Activated CD4-positive, alpha-beta memory T cell treated with anti-CD3 and anti-CD28 coated beads, Interleukin-2, amount 10 ng/mL, durations not matched to agents 7 days and 5 days (primary cell): ENCODE measurements at regions not wholly inside any gene's neighbourhood (a gene's known extent, or its start where the extent isn't known, plus 50 kb on each side); places are given as distances from the start of the nearest gene placed in this dataset.

Source experiments
- CTCF ChIA-PET: fragments of 350-600 bp; sonication (Branson Sonifier 250); formaldehyde crosslinking; loops from one replicate; lab custom pipeline; 2021; ENCODE audit warnings: antibody characterized with exemption, inconsistent platforms; lab: Charles Lee
- POLR2A ChIA-PET: fragments of 350-600 bp; sonication (Branson Sonifier 250); formaldehyde crosslinking; loops from one replicate; lab custom pipeline; 2021; ENCODE audit warnings: antibody characterized with exemption; lab: Charles Lee
- DNase-seq: peaks from one replicate; pipeline ENCODE4 v3.0.0-alpha.2; 2020
- H3K27ac Mint-ChIP-seq: one replicate; pipeline ENCODE4 v1.8.0; 2021; ENCODE audit warnings: mild to moderate bottlenecking, mixed read lengths
- H3K27me3 Mint-ChIP-seq: one replicate; pipeline ENCODE4 v1.8.0; 2021; ENCODE audit warnings: mixed read lengths
- H3K36me3 Mint-ChIP-seq: one replicate; pipeline ENCODE4 v1.8.0; 2021; ENCODE audit warnings: low read depth, mixed read lengths
- H3K4me1 Mint-ChIP-seq: one replicate; pipeline ENCODE4 v1.8.0; 2021; ENCODE audit warnings: mixed read lengths
- H3K4me3 Mint-ChIP-seq: one replicate; pipeline ENCODE4 v1.8.0; 2021; ENCODE audit warnings: mild to moderate bottlenecking, mixed read lengths
- H3K9me3 Mint-ChIP-seq: one replicate; pipeline ENCODE4 v1.8.0; 2021; ENCODE audit warnings: mixed read lengths

- Mint-ChIP-seq H3K27me3 (no peaks in the 10 kb centered on the region), H3K4me1 (no peaks in the 10 kb centered on the region), H3K27ac (no peak overlapping the region), H3K9me3 (peaks cover 21% of the 10 kb centered on the region), H3K36me3 (no peaks in the 10 kb centered on the region), H3K4me3 (no peak overlapping the region)
- ChIA-PET POLR2A (no interaction called here), CTCF (no interaction called here)
- no peak for DNase-seq
Measured at GRCh38 chr11:80798174-80798573, 1357.3 kb upstream of the TENM4 start.

- POLR2A ChIA-PET, result no interaction called here
- no peaks in the 10 kb centered on the region for H3K4me1 Mint-ChIP-seq
- no peak overlapping the region for H3K27ac Mint-ChIP-seq
- no peaks in the 10 kb centered on the region for H3K27me3 Mint-ChIP-seq
- peaks cover 11% of the 10 kb centered on the region for H3K9me3 Mint-ChIP-seq
- H3K4me3 Mint-ChIP-seq, result no peak overlapping the region
- CTCF ChIA-PET, result no interaction called here
- no peak for DNase-seq
- H3K36me3 Mint-ChIP-seq, result no peaks in the 10 kb centered on the region
Measured at GRCh38 chr11:80783561-80783960, 1342.7 kb upstream of the TENM4 start.

GRCh38 chr11:80782135-80782885 lies 1341.5 kb upstream of the TENM4 start:
- no peaks in the 10 kb centered on the region for H3K36me3 Mint-ChIP-seq
- H3K4me3 Mint-ChIP-seq, result no peak overlapping the region
- ChIA-PET CTCF (no interaction called here), POLR2A (no interaction called here)
- H3K4me1 Mint-ChIP-seq, result no peaks in the 10 kb centered on the region
- no peaks in the 10 kb centered on the region for H3K27me3 Mint-ChIP-seq
- no peak overlapping the region for H3K27ac Mint-ChIP-seq
- no peak for DNase-seq
- H3K9me3 Mint-ChIP-seq, result peaks cover 8% of the 10 kb centered on the region

- CTCF ChIA-PET, result no interaction called here
- Mint-ChIP-seq H3K36me3 (no peaks in the 10 kb centered on the region), H3K9me3 (peaks cover 5% of the 10 kb centered on the region), H3K27ac (no peak overlapping the region), H3K27me3 (no peaks in the 10 kb centered on the region), H3K4me1 (no peaks in the 10 kb centered on the region), H3K4me3 (no peak overlapping the region)
- DNase-seq, result no peak
- POLR2A ChIA-PET, result no interaction called here
Measured at GRCh38 chr11:80779905-80780605, 1339.2 kb upstream of the TENM4 start.

- ChIA-PET POLR2A (no interaction called here), CTCF (no interaction called here)
- H3K36me3 Mint-ChIP-seq, result no peaks in the 10 kb centered on the region
- DNase-seq, result no peak
- H3K27me3 Mint-ChIP-seq, result no peaks in the 10 kb centered on the region
- H3K4me1 Mint-ChIP-seq, result no peaks in the 10 kb centered on the region
- no peak overlapping the region for H3K4me3 Mint-ChIP-seq
- peaks cover 5% of the 10 kb centered on the region for H3K9me3 Mint-ChIP-seq
- no peak overlapping the region for H3K27ac Mint-ChIP-seq
Measured at GRCh38 chr11:80778941-80779340, 1338.1 kb upstream of the TENM4 start.

- ChIA-PET CTCF (no interaction called here), POLR2A (no interaction called here)
- Mint-ChIP-seq H3K27me3 (no peaks in the 10 kb centered on the region), H3K36me3 (no peaks in the 10 kb centered on the region), H3K27ac (no peak overlapping the region), H3K4me1 (no peaks in the 10 kb centered on the region), H3K4me3 (no peak overlapping the region), H3K9me3 (peaks cover 6% of the 10 kb centered on the region)
- DNase-seq, result no peak
Measured at GRCh38 chr11:80778432-80778831, 1337.6 kb upstream of the TENM4 start.

- Mint-ChIP-seq H3K4me3 (no peak overlapping the region), H3K4me1 (no peaks in the 10 kb centered on the region), H3K27me3 (no peaks in the 10 kb centered on the region), H3K9me3 (peaks cover 11% of the 10 kb centered on the region), H3K36me3 (no peaks in the 10 kb centered on the region), H3K27ac (no peak overlapping the region)
- DNase-seq, result no peak
- POLR2A ChIA-PET, result no interaction called here
- CTCF ChIA-PET, result no interaction called here
Measured at GRCh38 chr11:80773919-80774318, 1333.1 kb upstream of the TENM4 start.

GRCh38 chr11:80771017-80771416 lies 1330.2 kb upstream of the TENM4 start:
- no peak overlapping the region for H3K27ac Mint-ChIP-seq
- no peaks in the 10 kb centered on the region for H3K4me1 Mint-ChIP-seq
- POLR2A ChIA-PET, result no interaction called here
- DNase-seq, result no peak
- H3K4me3 Mint-ChIP-seq, result no peak overlapping the region
- CTCF ChIA-PET, result no interaction called here
- H3K36me3 Mint-ChIP-seq, result no peaks in the 10 kb centered on the region
- peaks cover 11% of the 10 kb centered on the region for H3K9me3 Mint-ChIP-seq
- no peaks in the 10 kb centered on the region for H3K27me3 Mint-ChIP-seq

GRCh38 chr11:80758787-80759186 lies 1318.0 kb upstream of the TENM4 start:
- Mint-ChIP-seq H3K27me3 (no peaks in the 10 kb centered on the region), H3K9me3 (peaks cover 3% of the 10 kb centered on the region), H3K27ac (no peak overlapping the region), H3K36me3 (no peaks in the 10 kb centered on the region), H3K4me1 (no peaks in the 10 kb centered on the region), H3K4me3 (no peak overlapping the region)
- DNase-seq, result no peak
- ChIA-PET CTCF (no interaction called here), POLR2A (no interaction called here)

- Mint-ChIP-seq H3K27ac (no peak overlapping the region), H3K4me3 (no peak overlapping the region), H3K9me3 (peaks cover 3% of the 10 kb centered on the region), H3K36me3 (no peaks in the 10 kb centered on the region), H3K27me3 (no peaks in the 10 kb centered on the region), H3K4me1 (no peaks in the 10 kb centered on the region)
- no peak for DNase-seq
- CTCF ChIA-PET, result no interaction called here
- POLR2A ChIA-PET, result no interaction called here
Measured at GRCh38 chr11:80748207-80748925, 1307.5 kb upstream of the TENM4 start.

GRCh38 chr11:80746300-80746699 lies 1305.5 kb upstream of the TENM4 start:
- no peak for DNase-seq
- Mint-ChIP-seq H3K36me3 (no peaks in the 10 kb centered on the region), H3K4me3 (no peak overlapping the region), H3K27ac (no peak overlapping the region), H3K4me1 (no peaks in the 10 kb centered on the region), H3K27me3 (no peaks in the 10 kb centered on the region), H3K9me3 (peaks cover 3% of the 10 kb centered on the region)
- POLR2A ChIA-PET, result no interaction called here
- CTCF ChIA-PET, result no interaction called here

- no peaks in the 10 kb centered on the region for H3K4me1 Mint-ChIP-seq
- peaks cover 3% of the 10 kb centered on the region for H3K9me3 Mint-ChIP-seq
Measured at GRCh38 chr11:80745416-80745815, 1304.6 kb upstream of the TENM4 start.

GRCh38 chr11:80733790-80734189 lies 1293.0 kb upstream of the TENM4 start:
- Mint-ChIP-seq H3K4me3 (no peak overlapping the region), H3K27me3 (no peaks in the 10 kb centered on the region), H3K4me1 (no peaks in the 10 kb centered on the region), H3K36me3 (no peaks in the 10 kb centered on the region), H3K9me3 (peaks cover 7% of the 10 kb centered on the region), H3K27ac (no peak overlapping the region)
- ChIA-PET POLR2A (no interaction called here), CTCF (no interaction called here)
- DNase-seq, result no peak

More at GRCh38 chr11:80745416-80745815, 1304.6 kb upstream of the TENM4 start:
- DNase-seq, result no peak
- no peak overlapping the region for H3K4me3 Mint-ChIP-seq
- H3K36me3 Mint-ChIP-seq, result no peaks in the 10 kb centered on the region
- H3K27ac Mint-ChIP-seq, result no peak overlapping the region
- H3K27me3 Mint-ChIP-seq, result no peaks in the 10 kb centered on the region
- POLR2A ChIA-PET, result no interaction called here
- CTCF ChIA-PET, result no interaction called here
